Loucy (cell line): ENCODE measurements at regions not wholly inside any gene's neighbourhood (a gene's known extent, or its start where the extent isn't known, plus 50 kb on each side); places are given as distances from the start of the nearest gene placed in this dataset.

Source experiments
- H2AFZ ChIP-seq: fragments of 200-600 bp; sonication (generic); 2 replicates; pipeline ENCODE4 v1.6.0; 2016; ENCODE audit warnings: antibody characterized with exemption, mild to moderate bottlenecking, low read length, moderate library complexity
- H3F3A ChIP-seq: fragments of 200-600 bp; 2 replicates; pipeline ENCODE4 v1.6.0; 2016; ENCODE audit warnings: antibody characterized with exemption, low read depth, mild to moderate bottlenecking
- H3K27me3 ChIP-seq: fragments of 200-600 bp; sonication (generic); 2 replicates; pipeline ENCODE4 v1.6.1; 2014; ENCODE audit warnings: low read length, mild to moderate bottlenecking; ENCODE audit not compliant: insufficient read depth, poor library complexity, severe bottlenecking
- H3K36me3 ChIP-seq: fragments of 200-600 bp; sonication (generic); 2 replicates; pipeline ENCODE4 v1.6.1; 2016; ENCODE audit warnings: low read length; ENCODE audit not compliant: insufficient read depth
- H3K4me1 ChIP-seq: fragments of 200-600 bp; sonication (generic); 2 replicates; pipeline ENCODE4 v1.5.1; 2014; ENCODE audit warnings: low read length, mild to moderate bottlenecking; ENCODE audit not compliant: insufficient read depth, poor library complexity, severe bottlenecking
- H3K4me2 ChIP-seq: fragments of 200-600 bp; sonication (generic); 2 replicates; pipeline ENCODE4 v1.6.0; 2014; ENCODE audit warnings: antibody characterized with exemption, low read length, low read depth, mild to moderate bottlenecking; ENCODE audit not compliant: poor library complexity, severe bottlenecking
- H3K4me3 ChIP-seq: fragments of 200-600 bp; sonication (generic); 2 replicates; pipeline ENCODE4 v1.5.1; 2014; ENCODE audit warnings: low read length, mild to moderate bottlenecking, mixed read lengths; ENCODE audit not compliant: poor library complexity, severe bottlenecking
- H3K79me2 ChIP-seq: fragments of 200-600 bp; sonication (generic); 2 replicates; pipeline ENCODE4 v1.6.1; 2014; ENCODE audit warnings: low read length; ENCODE audit not compliant: insufficient read depth
- H3K9ac ChIP-seq: fragments of 200-600 bp; sonication (generic); 2 replicates; pipeline ENCODE4 v1.6.0; 2014; ENCODE audit warnings: mild to moderate bottlenecking, low read depth, low read length, moderate library complexity; ENCODE audit not compliant: poor library complexity, severe bottlenecking
- H3K9me2 ChIP-seq: fragments of 200-600 bp; sonication (generic); replicated peaks from 2 replicates; pipeline ENCODE4 v1.6.1; 2016; ENCODE audit warnings: low read depth, low read length, mixed read lengths
- H3K9me3 ChIP-seq: fragments of 200-600 bp; sonication (generic); 2 replicates; pipeline ENCODE4 v1.6.1; 2014; ENCODE audit warnings: mild to moderate bottlenecking, antibody characterized with exemption, low read length, low read depth; ENCODE audit not compliant: insufficient read depth
- H4K20me1 ChIP-seq: fragments of 200-600 bp; sonication (generic); 2 replicates; pipeline ENCODE4 v1.6.0; 2014; ENCODE audit warnings: antibody characterized with exemption, low read length, mild to moderate bottlenecking; ENCODE audit not compliant: insufficient read depth, poor library complexity, severe bottlenecking
- CTCF ChIP-seq: fragments of 200-600 bp; sonication (generic); conservative IDR thresholded peaks from 2 replicates; pipeline ENCODE4 v1.5.1; 2014; ENCODE audit warnings: mild to moderate bottlenecking, antibody characterized with exemption, low read length
- EZH2phosphoT487 ChIP-seq: fragments of 200-600 bp; IDR thresholded peaks from 2 replicates; pipeline ENCODE4 v1.6.1; 2018; ENCODE audit warnings: antibody characterized with exemption, mild to moderate bottlenecking, moderate library complexity, borderline replicate concordance

- H3K4me2 ChIP-seq: no peak overlapping the region
- H3K36me3 ChIP-seq: no peaks in the 10 kb centered on the region
- no peak overlapping the region for H3K4me3 ChIP-seq
- no peaks in the 10 kb centered on the region for H3F3A ChIP-seq
- no peaks in the 10 kb centered on the region for H3K79me2 ChIP-seq
- no peaks in the 10 kb centered on the region for H4K20me1 ChIP-seq
- no peaks in the 10 kb centered on the region for H3K9me3 ChIP-seq
- no peak for TF ChIP-seq EZH2phosphoT487
- TF ChIP-seq CTCF: no peak
- no peaks in the 10 kb centered on the region for H3K4me1 ChIP-seq
- H3K9ac ChIP-seq: no peak overlapping the region
- no peaks in the 10 kb centered on the region for H3K27me3 ChIP-seq
- H3K9me2 ChIP-seq: no peaks in the 10 kb centered on the region
- no peak overlapping the region for H2AFZ ChIP-seq
These were observed 228.3 kb upstream of the TPK1 start for GRCh38 chr7:145064114-145064513.

GRCh38 chr7:145053781-145054180, 217.9 kb upstream of the TPK1 start:
- TF ChIP-seq EZH2phosphoT487 (no peak), CTCF (no peak)
- Histone ChIP-seq H3F3A (no peaks in the 10 kb centered on the region), H3K4me2 (no peak overlapping the region), H3K4me1 (no peaks in the 10 kb centered on the region), H3K79me2 (no peaks in the 10 kb centered on the region), H3K27me3 (no peaks in the 10 kb centered on the region), H3K4me3 (no peak overlapping the region), H2AFZ (no peak overlapping the region), H3K36me3 (no peaks in the 10 kb centered on the region), H3K9ac (no peak overlapping the region), H3K9me2 (no peaks in the 10 kb centered on the region), H3K9me3 (no peaks in the 10 kb centered on the region), H4K20me1 (no peaks in the 10 kb centered on the region)

- Histone ChIP-seq H3K9ac (no peak overlapping the region), H3K27me3 (no peaks in the 10 kb centered on the region), H3K9me2 (no peaks in the 10 kb centered on the region), H3K4me2 (no peak overlapping the region), H3K79me2 (no peaks in the 10 kb centered on the region), H3F3A (no peaks in the 10 kb centered on the region), H3K4me1 (no peaks in the 10 kb centered on the region), H3K9me3 (no peaks in the 10 kb centered on the region), H3K4me3 (no peak overlapping the region), H4K20me1 (no peaks in the 10 kb centered on the region), H3K36me3 (no peaks in the 10 kb centered on the region), H2AFZ (no peak overlapping the region)
- TF ChIP-seq CTCF: no peak
- no peak for TF ChIP-seq EZH2phosphoT487
These were observed 214.6 kb upstream of the TPK1 start for GRCh38 chr7:145050415-145050814.
